DMS53 treated with DMSO at 0.1 percent for 48 hours (cell line): ENCODE measurements at regions not wholly inside any gene's neighbourhood (a gene's known extent, or its start where the extent isn't known, plus 50 kb on each side); places are given as distances from the start of the nearest gene placed in this dataset.
A peak's percentile ranks its signal among the peaks of the same experiment; 100 is the strongest.

ENCODE experiments used
- DNase-seq: peaks from one replicate; lab custom pipeline; 2025; ENCODE audit not compliant: unreplicated experiment; lab: John Stamatoyannopoulos, UW

- no peak for DNase-seq
Measured at GRCh38 chr13:85406269-85406975, 392.8 kb downstream of the SLITRK6 start.

GRCh38 chr13:85405316-85405897 is 393.8 kb downstream of the SLITRK6 start:
- DNase-seq, result no peak

- peak; percentile 7 for DNase-seq
Measured at GRCh38 chr13:85386424-85386823, 412.8 kb downstream of the SLITRK6 start.

DNA sequence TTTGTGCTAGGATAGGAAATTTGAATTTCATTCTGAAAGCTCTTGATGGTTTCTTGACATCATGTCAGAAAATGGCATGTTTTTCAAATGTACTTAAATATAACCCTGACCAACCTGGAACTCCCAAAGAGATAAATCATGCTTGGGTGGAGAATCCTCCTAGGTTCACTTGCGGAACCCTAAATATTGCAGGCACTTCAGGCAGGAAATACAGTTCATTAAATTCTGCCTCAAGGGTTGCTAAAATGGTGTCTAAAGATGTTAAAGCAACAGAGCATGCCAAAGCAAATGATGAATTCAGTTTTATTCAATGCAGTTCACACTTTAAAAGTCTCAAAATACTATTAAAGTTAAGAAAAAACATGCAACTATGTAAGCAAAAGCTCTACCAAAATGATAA is 415.9 kb downstream of the SLITRK6 start:
- no peak for DNase-seq

DNA sequence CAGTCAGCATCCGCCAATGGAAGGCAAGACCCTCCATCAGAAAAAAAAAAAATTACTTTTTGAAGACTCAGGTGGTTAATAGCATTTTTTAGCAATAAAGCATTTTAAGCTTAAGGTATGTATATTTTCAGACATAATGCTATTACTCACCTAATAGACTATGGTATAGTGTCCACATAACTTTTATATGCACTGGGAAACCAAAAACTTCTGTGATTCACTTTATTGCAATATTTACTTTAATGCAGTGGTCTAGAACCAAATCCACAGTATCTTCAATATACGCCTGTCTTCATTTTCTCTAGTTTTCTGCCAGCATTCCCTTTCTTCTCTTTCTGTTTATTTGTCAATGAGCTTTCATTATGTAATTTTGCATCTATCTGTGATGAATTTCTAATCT is 418.1 kb downstream of the SLITRK6 start:
- DNase-seq, result no peak

GRCh38 chr13:85379991-85380390 is 419.2 kb downstream of the SLITRK6 start:
- no peak for DNase-seq

GRCh38 chr13:85379433-85379832 is 419.8 kb downstream of the SLITRK6 start:
- DNase-seq, result no peak

- no peak for DNase-seq
Measured at GRCh38 chr13:85377783-85378182, 421.4 kb downstream of the SLITRK6 start.

DNA sequence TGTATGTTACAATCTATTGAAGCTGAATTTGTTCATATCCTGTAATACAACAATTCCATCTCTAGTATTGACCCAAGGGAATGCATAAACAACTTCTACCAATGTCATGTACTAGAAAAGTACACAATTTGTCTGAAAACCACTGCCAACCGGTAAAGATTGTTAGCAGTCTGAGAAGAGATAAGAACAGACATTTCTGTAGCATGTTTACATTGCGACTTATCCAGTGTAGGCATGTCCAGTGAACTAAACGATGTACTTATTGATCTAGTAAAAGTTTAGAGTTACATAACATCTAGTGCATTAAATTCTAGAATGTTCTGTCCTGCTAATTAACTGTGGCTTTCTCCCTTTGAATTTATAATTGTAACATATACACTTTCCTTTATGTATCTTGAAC is 425.9 kb downstream of the SLITRK6 start:
- DNase-seq, result no peak

DNA sequence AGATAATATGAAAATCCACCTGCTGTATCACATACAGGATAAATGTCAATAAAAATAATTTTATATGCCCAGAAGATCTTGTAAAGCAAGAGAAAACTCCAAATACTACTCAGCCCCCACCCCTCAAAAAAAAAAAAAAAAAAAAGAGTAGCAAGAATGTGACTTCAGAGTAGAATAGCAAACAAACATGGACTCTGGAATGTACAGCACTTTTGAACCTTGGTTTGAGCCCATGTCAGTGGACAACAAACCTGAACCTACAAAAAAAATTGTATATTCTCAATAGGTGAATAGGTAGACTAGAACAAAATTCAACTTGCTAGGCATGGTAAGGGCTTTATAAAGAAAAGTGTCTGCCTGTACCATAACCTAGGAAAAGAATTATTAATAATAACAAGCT is 428.0 kb downstream of the SLITRK6 start:
- no peak for DNase-seq

DNA sequence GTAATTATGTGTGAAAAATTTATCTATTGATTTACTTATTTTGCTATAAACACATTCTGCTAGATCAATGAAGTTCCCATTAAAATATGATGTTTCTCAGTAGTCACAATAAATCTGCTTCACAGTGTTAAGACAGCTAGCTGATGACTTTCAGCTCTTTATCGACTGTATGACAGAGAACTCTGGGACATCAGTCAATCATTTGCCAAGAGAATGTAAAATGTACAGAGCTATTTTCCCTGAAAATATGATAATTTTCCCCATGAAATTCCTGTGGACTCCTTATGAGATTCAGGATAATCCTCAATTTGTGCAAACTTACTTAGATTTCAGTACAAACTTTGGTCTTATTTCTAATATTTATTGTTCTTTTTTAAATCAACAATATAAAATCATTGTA is 430.5 kb downstream of the SLITRK6 start:
- no peak for DNase-seq

DNA sequence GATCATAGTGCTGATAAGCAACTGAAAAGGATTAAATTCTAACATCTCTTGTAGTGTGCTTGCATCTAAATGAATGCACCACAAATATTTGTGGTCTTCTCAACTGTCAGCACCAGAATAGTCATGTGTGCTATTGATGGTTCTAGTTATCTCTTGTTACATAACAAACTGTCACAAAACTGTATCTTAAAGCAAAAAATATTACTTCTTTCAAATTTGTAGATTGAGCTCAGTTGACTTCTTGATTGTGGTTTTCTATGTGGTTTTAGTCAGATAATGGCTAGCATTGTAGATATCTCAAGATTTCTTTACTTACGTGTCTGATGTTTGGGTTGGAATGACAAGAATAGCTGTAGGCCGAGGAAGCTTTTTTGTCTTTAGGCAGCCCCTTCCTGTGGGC is 431.3 kb downstream of the SLITRK6 start:
- DNase-seq, result no peak

DNA sequence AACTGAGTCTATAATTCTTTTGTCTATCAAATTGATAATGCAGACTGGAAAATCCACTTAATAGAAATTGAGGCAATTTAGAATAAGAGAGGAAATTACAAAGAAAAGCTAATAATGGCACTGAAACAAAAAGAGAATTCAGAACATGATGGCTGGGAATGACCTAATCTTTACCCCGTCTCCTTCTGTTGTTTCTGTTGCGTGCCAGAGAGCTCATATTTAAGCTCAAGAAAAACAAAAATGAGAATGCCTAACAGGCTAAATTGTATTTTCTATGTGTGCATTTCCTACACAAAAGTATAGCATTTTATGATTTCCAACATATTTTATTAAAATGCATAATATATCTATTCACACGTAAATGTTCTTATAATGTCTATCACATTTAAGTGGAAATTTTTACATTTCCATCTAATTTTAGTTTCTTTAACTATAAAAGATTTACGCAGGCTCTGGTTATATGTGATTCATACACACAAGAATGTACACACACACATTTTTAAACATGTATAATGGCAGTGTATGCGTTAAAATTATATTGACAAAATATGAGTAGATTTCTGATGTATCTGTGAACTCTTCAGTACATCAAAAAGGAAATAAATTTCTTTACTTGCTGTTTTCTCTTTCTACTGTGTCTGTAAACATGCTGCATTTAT is 432.3 kb downstream of the SLITRK6 start:
- no peak for DNase-seq

- DNase-seq, result no peak
Measured at GRCh38 chr13:85363504-85363903, 435.7 kb downstream of the SLITRK6 start.

DNA sequence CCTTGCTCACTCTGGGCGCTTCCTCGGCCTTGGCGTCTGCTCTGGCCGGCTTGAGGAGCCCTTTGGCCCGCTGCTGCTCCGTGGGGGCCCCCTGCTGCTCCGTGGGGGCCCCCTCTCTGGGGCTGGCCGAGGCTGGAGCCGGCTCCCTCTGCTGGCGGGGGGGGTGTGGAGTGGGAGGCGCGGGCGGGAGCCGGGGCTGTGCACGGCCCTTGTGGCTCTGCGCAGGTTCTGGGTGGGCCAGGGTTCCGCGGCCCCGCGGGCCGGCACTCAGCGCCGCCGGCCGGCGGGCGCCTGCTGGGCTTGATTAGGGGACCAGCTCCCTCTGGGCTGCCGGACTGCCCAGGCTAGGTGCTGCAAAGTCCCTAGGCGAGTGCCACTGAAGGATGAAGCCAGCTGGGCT is 436.2 kb downstream of the SLITRK6 start:
- no peak for DNase-seq

- no peak for DNase-seq
Measured at GRCh38 chr13:85347251-85347650, 452.0 kb downstream of the SLITRK6 start.

DNA sequence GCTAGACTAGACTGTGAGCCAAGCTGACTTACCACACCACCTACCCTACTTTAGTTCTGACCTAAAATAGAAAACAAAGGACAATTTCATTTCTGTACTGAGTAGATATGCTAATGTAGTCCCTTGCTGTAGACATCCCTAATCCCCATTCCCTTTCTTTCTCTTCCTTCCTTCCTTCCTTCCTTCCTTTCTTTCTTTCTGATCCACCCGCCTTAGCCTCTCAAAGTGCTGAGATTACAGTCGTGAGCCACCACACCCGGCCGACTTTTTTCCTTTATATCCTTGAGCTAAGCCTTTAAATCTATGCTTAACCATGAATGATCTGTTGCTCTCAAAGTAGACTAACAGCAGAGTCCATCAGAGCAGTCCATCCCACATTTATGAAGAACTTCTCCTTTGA is 465.0 kb downstream of the SLITRK6 start:
- DNase-seq, result no peak

- no peak for DNase-seq
Measured at GRCh38 chr13:85333506-85334020, 465.7 kb downstream of the SLITRK6 start.

DNA sequence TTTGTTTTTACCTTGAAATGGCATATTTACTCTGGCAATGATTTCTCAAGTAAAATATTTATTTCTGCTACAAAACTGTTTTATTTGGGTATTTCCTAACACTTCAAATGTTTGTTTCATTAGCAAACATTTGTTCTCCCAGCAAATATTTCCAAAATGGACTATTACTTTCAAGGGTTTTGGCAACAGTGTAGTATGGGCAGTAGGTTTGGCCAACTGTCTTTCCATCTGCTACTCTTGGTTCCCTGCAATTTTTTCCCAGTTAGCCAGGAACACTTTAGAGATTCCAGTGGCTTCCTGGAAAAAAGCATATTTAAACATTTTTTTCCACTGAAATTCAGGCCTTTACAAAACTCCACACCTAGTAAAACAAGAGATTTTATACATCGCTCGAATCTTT is 466.6 kb downstream of the SLITRK6 start:
- no peak for DNase-seq

- DNase-seq, result no peak
Measured at GRCh38 chr13:85321734-85322133, 477.5 kb downstream of the SLITRK6 start.

DNA sequence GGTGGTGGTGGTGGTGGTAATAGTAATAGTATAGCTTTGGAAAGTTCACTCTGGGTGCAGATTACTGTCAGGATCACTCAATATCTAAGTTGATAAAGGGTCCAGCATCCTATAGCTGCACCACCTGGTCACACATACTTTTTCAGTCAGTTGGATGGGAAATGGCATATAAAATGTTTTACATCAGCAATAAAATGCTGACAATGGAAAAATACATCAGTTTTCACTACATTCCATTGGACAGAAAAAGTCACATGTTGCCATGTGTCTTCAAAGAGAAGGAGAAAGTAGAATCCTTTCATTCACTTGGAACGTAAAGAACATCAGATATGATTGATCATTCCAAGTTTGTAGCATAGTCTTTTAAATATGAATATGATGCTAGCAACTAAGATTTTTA is 481.4 kb downstream of the SLITRK6 start:
- no peak for DNase-seq

DNA sequence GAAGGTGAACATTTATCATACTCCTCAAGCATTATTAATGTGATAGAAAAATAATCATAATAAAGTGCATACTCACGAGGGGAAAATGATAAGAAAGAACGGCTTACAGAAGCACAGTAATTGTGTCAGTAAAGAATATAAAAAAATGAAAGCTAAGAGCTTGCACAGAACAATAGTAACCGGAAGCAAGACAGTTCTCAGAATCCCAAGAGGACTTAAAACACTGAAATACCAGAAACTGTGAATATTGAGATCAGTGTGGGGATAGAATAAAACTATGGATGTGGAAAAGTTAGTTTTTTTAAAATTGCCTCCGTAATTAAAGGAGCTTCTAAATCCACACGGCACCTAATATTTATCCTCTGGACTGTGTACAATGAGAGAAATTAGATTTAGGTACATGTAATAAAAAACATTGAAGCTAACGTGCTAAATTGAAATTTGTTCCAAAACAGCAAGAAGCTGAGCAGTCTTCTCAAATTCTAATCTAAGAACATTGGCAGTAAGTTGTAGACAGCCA is 482.7 kb downstream of the SLITRK6 start:
- no peak for DNase-seq
